ENCODE measurements at regions not wholly inside any gene's neighbourhood (a gene's known extent, or its start where the extent isn't known, plus 50 kb on each side); places are given as distances from the start of the nearest gene placed in this dataset.

DNA sequence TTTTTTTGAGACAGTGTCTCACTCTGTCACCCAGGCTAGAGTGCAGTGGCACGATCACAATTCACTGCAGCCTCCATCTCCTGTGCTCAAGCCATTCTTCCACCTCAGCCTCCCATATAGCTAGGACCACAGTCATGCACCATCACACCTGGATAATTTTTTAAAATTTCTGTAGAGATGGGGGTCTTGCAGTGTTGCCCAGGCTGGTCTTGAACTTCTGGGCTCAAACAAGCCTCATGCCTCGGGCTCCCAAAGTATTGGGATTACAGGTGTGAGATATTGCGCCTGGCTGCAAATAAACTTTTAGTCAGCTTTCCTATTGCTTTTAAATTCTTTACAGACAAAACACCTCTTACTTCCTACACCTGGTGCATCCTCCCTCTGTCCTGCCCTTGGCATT, 102.1 kb upstream of the VEPH1 start:
- no peak overlapping the region for H3K27ac ChIP-seq (replicated peaks)
- no peak for DNase-seq (ENCODE audit: low read depth in 1 of 2, low spot score in 1 of 2)
- no peak for TF ChIP-seq POLR2AphosphoS5 (IDR thresholded peaks at IDR 0.05; ENCODE audit: low read depth)
- TF ChIP-seq GABPA (IDR thresholded peaks at IDR 0.05; ENCODE audit: low read depth), result no peak
- TF ChIP-seq, protein P1, sequence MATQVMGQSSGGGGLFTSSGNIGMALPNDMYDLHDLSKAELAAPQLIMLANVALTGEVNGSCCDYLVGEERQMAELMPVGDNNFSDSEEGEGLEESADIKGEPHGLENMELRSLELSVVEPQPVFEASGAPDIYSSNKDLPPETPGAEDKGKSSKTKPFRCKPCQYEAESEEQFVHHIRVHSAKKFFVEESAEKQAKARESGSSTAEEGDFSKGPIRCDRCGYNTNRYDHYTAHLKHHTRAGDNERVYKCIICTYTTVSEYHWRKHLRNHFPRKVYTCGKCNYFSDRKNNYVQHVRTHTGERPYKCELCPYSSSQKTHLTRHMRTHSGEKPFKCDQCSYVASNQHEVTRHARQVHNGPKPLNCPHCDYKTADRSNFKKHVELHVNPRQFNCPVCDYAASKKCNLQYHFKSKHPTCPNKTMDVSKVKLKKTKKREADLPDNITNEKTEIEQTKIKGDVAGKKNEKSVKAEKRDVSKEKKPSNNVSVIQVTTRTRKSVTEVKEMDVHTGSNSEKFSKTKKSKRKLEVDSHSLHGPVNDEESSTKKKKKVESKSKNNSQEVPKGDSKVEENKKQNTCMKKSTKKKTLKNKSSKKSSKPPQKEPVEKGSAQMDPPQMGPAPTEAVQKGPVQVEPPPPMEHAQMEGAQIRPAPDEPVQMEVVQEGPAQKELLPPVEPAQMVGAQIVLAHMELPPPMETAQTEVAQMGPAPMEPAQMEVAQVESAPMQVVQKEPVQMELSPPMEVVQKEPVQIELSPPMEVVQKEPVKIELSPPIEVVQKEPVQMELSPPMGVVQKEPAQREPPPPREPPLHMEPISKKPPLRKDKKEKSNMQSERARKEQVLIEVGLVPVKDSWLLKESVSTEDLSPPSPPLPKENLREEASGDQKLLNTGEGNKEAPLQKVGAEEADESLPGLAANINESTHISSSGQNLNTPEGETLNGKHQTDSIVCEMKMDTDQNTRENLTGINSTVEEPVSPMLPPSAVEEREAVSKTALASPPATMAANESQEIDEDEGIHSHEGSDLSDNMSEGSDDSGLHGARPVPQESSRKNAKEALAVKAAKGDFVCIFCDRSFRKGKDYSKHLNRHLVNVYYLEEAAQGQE (IDR thresholded peaks at IDR 0.05; ENCODE audit: insufficient replicate concordance, low read depth), result no peak
- no peak for TF ChIP-seq SPI1 (IDR thresholded peaks at IDR 0.05; ENCODE audit: borderline replicate concordance, low read depth)
- no peak for TF ChIP-seq CTCF (IDR thresholded peaks at IDR 0.05; ENCODE audit: insufficient read depth, low read length)
- H3K27me3 ChIP-seq (ENCODE audit: insufficient read depth, poor library complexity, severe bottlenecking), result no peaks in the 10 kb centered on the region
- no peak overlapping the region for H3K4me3 ChIP-seq (replicated peaks; ENCODE audit: insufficient read depth, low read length)

GRCh38 chr3:157602424-157602823, 99.2 kb upstream of the VEPH1 start:
- H3K27ac ChIP-seq (replicated peaks), result no peak overlapping the region
- no peaks in the 10 kb centered on the region for H3K27me3 ChIP-seq (ENCODE audit: insufficient read depth, poor library complexity, severe bottlenecking)
- DNase-seq (ENCODE audit: low read depth in 1 of 2, low spot score in 1 of 2), result no peak
- TF ChIP-seq CTCF (IDR thresholded peaks at IDR 0.05; ENCODE audit: insufficient read depth, low read length) (no peak), GABPA (IDR thresholded peaks at IDR 0.05; ENCODE audit: low read depth) (no peak), POLR2AphosphoS5 (IDR thresholded peaks at IDR 0.05; ENCODE audit: low read depth) (no peak), SPI1 (IDR thresholded peaks at IDR 0.05; ENCODE audit: borderline replicate concordance, low read depth) (no peak)
- TF ChIP-seq, protein P1 (IDR thresholded peaks at IDR 0.05; ENCODE audit: insufficient replicate concordance, low read depth), result no peak
- H3K4me3 ChIP-seq (replicated peaks; ENCODE audit: insufficient read depth, low read length), result no peak overlapping the region

DNA sequence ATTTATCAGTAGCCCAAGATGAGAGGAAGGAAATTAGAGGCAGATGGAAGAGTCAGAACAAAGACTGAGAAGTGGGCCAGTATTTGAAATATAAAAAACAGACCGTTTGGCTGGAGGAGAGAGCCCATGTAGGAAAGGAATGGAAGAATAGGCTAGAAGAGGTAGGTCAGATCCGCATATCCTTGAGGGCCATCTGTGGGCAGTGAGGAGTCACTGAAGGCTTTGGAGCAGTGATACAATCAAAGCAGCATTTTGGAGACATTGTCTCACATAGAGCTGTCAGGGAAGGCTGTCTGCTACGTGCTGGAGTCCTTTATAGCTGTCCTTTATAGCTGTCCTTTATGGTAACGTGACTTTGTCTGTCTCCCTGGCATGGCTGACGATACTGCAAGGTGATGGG, 92.0 kb upstream of the VEPH1 start:
- no peak for DNase-seq (ENCODE audit: low read depth in 1 of 2, low spot score in 1 of 2)
- no peak overlapping the region for H3K27ac ChIP-seq (replicated peaks)
- no peak for TF ChIP-seq SPI1 (IDR thresholded peaks at IDR 0.05; ENCODE audit: borderline replicate concordance, low read depth)
- no peak for TF ChIP-seq GABPA (IDR thresholded peaks at IDR 0.05; ENCODE audit: low read depth)
- no peak for TF ChIP-seq POLR2AphosphoS5 (IDR thresholded peaks at IDR 0.05; ENCODE audit: low read depth)
- no peak for TF ChIP-seq CTCF (IDR thresholded peaks at IDR 0.05; ENCODE audit: insufficient read depth, low read length)
- TF ChIP-seq, protein P1 (IDR thresholded peaks at IDR 0.05; ENCODE audit: insufficient replicate concordance, low read depth), result no peak

More for the DNA sequence above, 92.0 kb upstream of the VEPH1 start:
- Histone ChIP-seq H3K27me3 (ENCODE audit: insufficient read depth, poor library complexity, severe bottlenecking) (peaks cover 4% of the 10 kb centered on the region), H3K4me3 (replicated peaks; ENCODE audit: insufficient read depth, low read length) (no peak overlapping the region)

All from HL-60 (cell line).